CD14-positive monocyte (primary cell): ENCODE measurements at regions not wholly inside any gene's neighbourhood (a gene's known extent, or its start where the extent isn't known, plus 50 kb on each side); places are given as distances from the start of the nearest gene placed in this dataset.

ENCODE experiments used
- DNase-seq, 3 donors: peaks; one replicate each; pipeline ENCODE4 v3.0.0-alpha.2; 2011 to 2022
- H2AFZ ChIP-seq: 2 replicates; pipeline ENCODE4 v1.6.0; 2012; ENCODE audit warnings: mild to moderate bottlenecking, low read depth, low read length, inconsistent platforms; ENCODE audit not compliant: insufficient read depth, poor library complexity, severe bottlenecking
- H3K27ac ChIP-seq, 2 donors: 1 replicate in 1 of 2; 2 replicates in 1 of 2; pipeline ENCODE4 v1.5.1; 2012 to 2013; ENCODE audit warnings: low read length in 2 of 2, control low read depth in 1 of 2, inconsistent platforms in 1 of 2, low read depth in 1 of 2, mild to moderate bottlenecking in 1 of 2
- H3K27me3 ChIP-seq, 2 donors: one replicate each; pipeline versions ENCODE4 v1.6.0 to v1.6.1; 2011 to 2013; ENCODE audit warnings: low read length in 2 of 2; ENCODE audit not compliant: control insufficient read depth in 2 of 2, insufficient read depth in 2 of 2
- H3K36me3 ChIP-seq, 2 donors: replicated peaks in 1 of 2; 1 replicate in 1 of 2; 2 replicates in 1 of 2; pipeline versions ENCODE4 v1.5.1 to v1.6.1; 2012 to 2013; ENCODE audit warnings: low read length in 2 of 2, control low read depth in 1 of 2, inconsistent platforms in 1 of 2, mild to moderate bottlenecking in 1 of 2; ENCODE audit not compliant: insufficient read depth in 2 of 2, control insufficient read depth in 1 of 2
- H3K4me1 ChIP-seq, 2 donors: 1 replicate in 1 of 2; 2 replicates in 1 of 2; pipeline versions ENCODE4 v1.5.1 to v1.6.1; 2012 to 2013; ENCODE audit warnings: low read length in 2 of 2, control low read depth in 1 of 2, inconsistent platforms in 1 of 2, mild to moderate bottlenecking in 1 of 2, moderate library complexity in 1 of 2; ENCODE audit not compliant: insufficient read depth in 2 of 2, control insufficient read depth in 1 of 2
- H3K4me2 ChIP-seq: replicated peaks from 2 replicates; pipeline ENCODE3; 2012; ENCODE audit warnings: low read length, moderate library complexity, mild to moderate bottlenecking; ENCODE audit not compliant: poor library complexity, severe bottlenecking; ENCODE audit errors: extremely low read depth
- H3K4me3 ChIP-seq, 3 experiments: fragments of 200-600 bp in 1 of 3; sonication (generic) in 1 of 3; replicated peaks in 1 of 3; 1 replicate in 2 of 3; 2 replicates in 1 of 3; pipeline ENCODE4 v1.5.1; 2011 to 2013; ENCODE audit warnings: low read length in 3 of 3, mild to moderate bottlenecking in 3 of 3, control low read depth in 2 of 3, low read depth in 2 of 3, inconsistent platforms in 1 of 3, moderate library complexity in 1 of 3
- H3K79me2 ChIP-seq: 2 replicates; pipeline ENCODE4 v1.6.0; 2012; ENCODE audit warnings: mild to moderate bottlenecking, control low read depth, inconsistent platforms, low read length, moderate library complexity; ENCODE audit not compliant: insufficient read depth
- H3K9ac ChIP-seq: 2 replicates; pipeline ENCODE4 v1.6.0; 2017; ENCODE audit warnings: low read length, mild to moderate bottlenecking; ENCODE audit not compliant: insufficient read depth, poor library complexity, severe bottlenecking
- H3K9me3 ChIP-seq, 2 donors: replicated peaks in 1 of 2; 1 replicate in 1 of 2; 2 replicates in 1 of 2; pipeline versions ENCODE4 v1.5.1 to v1.6.1; 2012 to 2013; ENCODE audit warnings: low read length in 2 of 2, control low read depth in 1 of 2; ENCODE audit not compliant: control insufficient read depth in 1 of 2, insufficient read depth in 1 of 2
- H4K20me1 ChIP-seq: 2 replicates; pipeline ENCODE4 v1.6.0; 2012; ENCODE audit warnings: mild to moderate bottlenecking, low read length, control low read depth, moderate library complexity; ENCODE audit not compliant: insufficient read depth
- H3K27ac Mint-ChIP-seq, 7 donors: one replicate each; pipeline ENCODE4 v1.8.0; 2020; ENCODE audit warnings: mild to moderate bottlenecking in 7 of 7, mixed read lengths in 7 of 7, moderate library complexity in 6 of 7, inconsistent platforms in 2 of 7
- H3K27me3 Mint-ChIP-seq, 3 donors: one replicate each; pipeline ENCODE4 v1.8.0; 2021 to 2022; ENCODE audit warnings: low read depth in 3 of 3, mild to moderate bottlenecking in 3 of 3, mixed read lengths in 3 of 3, moderate library complexity in 3 of 3, inconsistent platforms in 1 of 3
- H3K36me3 Mint-ChIP-seq, 2 donors: one replicate each; pipeline ENCODE4 v1.8.0; 2020; ENCODE audit warnings: mixed read lengths in 2 of 2, inconsistent platforms in 1 of 2, mild to moderate bottlenecking in 1 of 2
- H3K4me1 Mint-ChIP-seq: one replicate; pipeline ENCODE4 v1.8.0; 2020; ENCODE audit warnings: mild to moderate bottlenecking, mixed read lengths
- H3K4me3 Mint-ChIP-seq, 2 donors: one replicate each; pipeline ENCODE4 v1.8.0; 2020; ENCODE audit warnings: mild to moderate bottlenecking in 2 of 2, mixed read lengths in 2 of 2, moderate library complexity in 1 of 2
- H3K9me3 Mint-ChIP-seq, 7 donors: one replicate each; pipeline ENCODE4 v1.8.0; 2020 to 2022; ENCODE audit warnings: mixed read lengths in 7 of 7, mild to moderate bottlenecking in 6 of 7, moderate library complexity in 6 of 7, inconsistent platforms in 2 of 7
- WGBS: methylation state at CpG from one replicate; pipeline ENCODE4 v1.1.5; 2013; ENCODE audit warnings: missing lambda C conversion rate; ENCODE audit not compliant: insufficient coverage; 5-methylcytosine and 5-hydroxymethylcytosine counted together
- intact Hi-C, 2 donors: fragments of 100-400 bp; cut with micrococcal nuclease; formaldehyde crosslinking; loops; one replicate each; pipeline versions ENCODE4 v1.15.0 to v1.15.1; 2023
- TF ChIP-seq, protein P1 (sequence below): fragments of 200-600 bp; IDR thresholded peaks from one replicate; pipeline ENCODE4 v1.8.0; 2022; ENCODE audit warnings: antibody characterized with exemption, mild to moderate bottlenecking

DNA sequence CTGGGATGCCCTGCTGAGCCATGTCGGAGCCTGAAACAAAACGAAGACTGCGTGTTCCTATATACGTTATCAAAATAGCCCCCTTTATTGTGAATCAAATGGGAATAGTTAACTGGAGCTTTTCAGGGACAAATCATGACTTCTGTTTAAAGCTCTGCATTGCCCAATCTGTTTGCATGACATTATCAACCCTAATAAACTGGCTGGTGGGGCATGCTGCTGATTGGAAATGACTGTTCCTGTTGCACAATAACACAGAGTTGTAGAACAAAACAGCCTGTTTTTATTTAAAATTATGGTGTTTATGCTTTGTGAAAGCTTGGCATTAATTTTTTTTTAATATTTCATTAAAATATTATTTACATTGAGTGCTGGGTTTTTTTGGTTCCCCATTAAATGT is 215.5 kb downstream of the TMEM167A start:
- H3K36me3 Mint-ChIP-seq: no peaks in the 10 kb centered on the region
- no peaks in the 10 kb centered on the region for H4K20me1 ChIP-seq
- no peak overlapping the region for H3K4me3 ChIP-seq
- H3K79me2 ChIP-seq: no peaks in the 10 kb centered on the region
- no peaks in the 10 kb centered on the region for H3K4me1 ChIP-seq
- no peaks in the 10 kb centered on the region for H3K27me3 ChIP-seq
- H3K4me3 Mint-ChIP-seq: no peak overlapping the region
- no peak overlapping the region for H3K27ac Mint-ChIP-seq
- no peaks in the 10 kb centered on the region for H3K36me3 ChIP-seq
- DNase-seq: peak in 1 of 3 donors; percentile 9
- WGBS: no CpG with 5 or more reads among the region's 4 CpGs
- intact Hi-C loops: no loop called here
- H3K27me3 Mint-ChIP-seq: peaks cover 0 to 6% (median 4%) of the 10 kb centered on the region in 3 donors
- peaks cover 0 to 1% (median 0%) of the 10 kb centered on the region in 7 donors for H3K9me3 Mint-ChIP-seq
- no peak overlapping the region for H3K4me2 ChIP-seq
- H3K9me3 ChIP-seq: no peaks in the 10 kb centered on the region
- H3K27ac ChIP-seq: no peak overlapping the region
- no peak overlapping the region for H3K9ac ChIP-seq
- TF ChIP-seq, protein P1, sequence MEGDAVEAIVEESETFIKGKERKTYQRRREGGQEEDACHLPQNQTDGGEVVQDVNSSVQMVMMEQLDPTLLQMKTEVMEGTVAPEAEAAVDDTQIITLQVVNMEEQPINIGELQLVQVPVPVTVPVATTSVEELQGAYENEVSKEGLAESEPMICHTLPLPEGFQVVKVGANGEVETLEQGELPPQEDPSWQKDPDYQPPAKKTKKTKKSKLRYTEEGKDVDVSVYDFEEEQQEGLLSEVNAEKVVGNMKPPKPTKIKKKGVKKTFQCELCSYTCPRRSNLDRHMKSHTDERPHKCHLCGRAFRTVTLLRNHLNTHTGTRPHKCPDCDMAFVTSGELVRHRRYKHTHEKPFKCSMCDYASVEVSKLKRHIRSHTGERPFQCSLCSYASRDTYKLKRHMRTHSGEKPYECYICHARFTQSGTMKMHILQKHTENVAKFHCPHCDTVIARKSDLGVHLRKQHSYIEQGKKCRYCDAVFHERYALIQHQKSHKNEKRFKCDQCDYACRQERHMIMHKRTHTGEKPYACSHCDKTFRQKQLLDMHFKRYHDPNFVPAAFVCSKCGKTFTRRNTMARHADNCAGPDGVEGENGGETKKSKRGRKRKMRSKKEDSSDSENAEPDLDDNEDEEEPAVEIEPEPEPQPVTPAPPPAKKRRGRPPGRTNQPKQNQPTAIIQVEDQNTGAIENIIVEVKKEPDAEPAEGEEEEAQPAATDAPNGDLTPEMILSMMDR: no peak
- peaks cover 3% of the 10 kb centered on the region for H3K4me1 Mint-ChIP-seq
- H2AFZ ChIP-seq: no peak overlapping the region

DNA sequence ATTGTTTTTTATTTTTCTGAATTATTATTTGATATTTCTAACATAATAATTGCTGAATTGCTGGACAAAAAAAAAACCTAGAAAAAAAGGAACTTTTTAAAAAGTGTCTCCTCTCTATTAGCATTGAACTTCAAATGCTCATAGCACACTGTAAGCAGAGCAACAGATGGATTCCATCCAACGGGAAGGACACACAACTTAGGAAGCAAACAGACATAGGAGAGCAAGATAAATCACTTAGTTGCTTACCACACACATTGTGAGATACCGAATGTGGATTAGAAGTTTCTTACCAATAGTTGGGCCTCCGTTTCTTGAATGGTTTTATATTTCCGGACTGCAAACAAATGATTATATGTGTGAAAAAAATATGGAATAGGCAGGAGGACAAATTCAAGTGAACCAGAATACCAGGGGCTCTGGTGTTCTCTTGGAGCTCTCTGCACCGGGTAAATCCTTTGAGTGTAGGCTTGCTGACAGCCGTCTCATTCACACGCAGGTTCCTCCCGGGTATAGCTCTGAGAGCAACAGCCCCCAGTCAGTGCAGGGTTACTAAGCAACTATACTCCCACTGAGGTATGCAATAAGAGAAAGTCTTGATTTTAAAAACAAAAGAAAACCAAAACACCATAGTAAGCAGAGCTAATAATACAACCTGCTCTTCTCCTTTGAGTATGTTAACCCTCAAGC is 217.6 kb downstream of the TMEM167A start:
- intact Hi-C loops: no loop called here
- Mint-ChIP-seq H3K4me3 (no peak overlapping the region), H3K36me3 (no peaks in the 10 kb centered on the region), H3K4me1 (peaks cover 3% of the 10 kb centered on the region), H3K27ac (no peak overlapping the region), H3K27me3 (peaks cover 0 to 6% (median 4%) of the 10 kb centered on the region in 3 donors), H3K9me3 (peaks cover 0 to 1% (median 0%) of the 10 kb centered on the region in 7 donors)
- no peaks in the 10 kb centered on the region for H4K20me1 ChIP-seq
- no peak overlapping the region for H2AFZ ChIP-seq
- DNase-seq: no peak
- H3K27ac ChIP-seq: no peak overlapping the region
- H3K4me1 ChIP-seq: no peaks in the 10 kb centered on the region
- TF ChIP-seq, protein P1: no peak
- 93% methylated on average over 4 of the region's 8 CpGs for WGBS
- H3K36me3 ChIP-seq: no peaks in the 10 kb centered on the region
- no peak overlapping the region for H3K9ac ChIP-seq
- no peaks in the 10 kb centered on the region for H3K79me2 ChIP-seq
- no peaks in the 10 kb centered on the region for H3K9me3 ChIP-seq
- no peaks in the 10 kb centered on the region for H3K27me3 ChIP-seq
- no peak overlapping the region for H3K4me2 ChIP-seq
- no peak overlapping the region for H3K4me3 ChIP-seq
